Activated CD8-positive, alpha-beta memory T cell treated with anti-CD3 and anti-CD28 coated beads, Interleukin-2, amount 10 ng/mL, durations not matched to agents 7 days and 5 days (primary cell): ENCODE measurements at regions not wholly inside any gene's neighbourhood (a gene's known extent, or its start where the extent isn't known, plus 50 kb on each side); places are given as distances from the start of the nearest gene placed in this dataset.
"Not testable (repeated sequence)": the region's sequence is repeated elsewhere in the genome, so short reads cannot be mapped to it uniquely, and the experiment has no call there.

ENCODE experiments used
- ATAC-seq: fragments of 150-1000 bp; cut with Tn5 transposase; one replicate; pipeline ENCODE4 v1.10.0; 2021; ENCODE audit warnings: moderate library complexity
- CTCF ChIA-PET: fragments of 350-600 bp; sonication (Branson Sonifier 250); formaldehyde crosslinking; loops from one replicate; lab custom pipeline; 2021; ENCODE audit warnings: antibody characterized with exemption; lab: Charles Lee
- DNase-seq: peaks from one replicate; pipeline ENCODE4 v3.0.0-alpha.2; 2020
- H3K27ac Mint-ChIP-seq: one replicate; pipeline ENCODE4 v1.8.0; 2021; ENCODE audit warnings: mild to moderate bottlenecking, mixed read lengths
- H3K27me3 Mint-ChIP-seq: one replicate; pipeline ENCODE4 v1.8.0; 2021; ENCODE audit warnings: mixed read lengths
- H3K36me3 Mint-ChIP-seq: one replicate; pipeline ENCODE4 v1.8.0; 2021; ENCODE audit warnings: mild to moderate bottlenecking, mixed read lengths
- H3K4me1 Mint-ChIP-seq: one replicate; pipeline ENCODE4 v1.8.0; 2021; ENCODE audit warnings: mixed read lengths
- H3K4me3 Mint-ChIP-seq: one replicate; pipeline ENCODE4 v1.8.0; 2021; ENCODE audit warnings: mild to moderate bottlenecking, moderate library complexity, mixed read lengths
- H3K9me3 Mint-ChIP-seq: one replicate; pipeline ENCODE4 v1.8.0; 2022; ENCODE audit warnings: low read depth, mixed read lengths

GRCh38 chr13:74732736-74733385 is 598.7 kb upstream of the KLF12 start:
- CTCF ChIA-PET = no interaction called here
- H3K36me3 Mint-ChIP-seq = no peaks in the 10 kb centered on the region
- H3K27ac Mint-ChIP-seq = no peak overlapping the region
- DNase-seq (no peak), ATAC-seq (no peak)
- no peak overlapping the region for H3K4me3 Mint-ChIP-seq
- H3K27me3 Mint-ChIP-seq = peaks cover 4% of the 10 kb centered on the region
- no peaks in the 10 kb centered on the region for H3K9me3 Mint-ChIP-seq
- H3K4me1 Mint-ChIP-seq = no peaks in the 10 kb centered on the region

DNA sequence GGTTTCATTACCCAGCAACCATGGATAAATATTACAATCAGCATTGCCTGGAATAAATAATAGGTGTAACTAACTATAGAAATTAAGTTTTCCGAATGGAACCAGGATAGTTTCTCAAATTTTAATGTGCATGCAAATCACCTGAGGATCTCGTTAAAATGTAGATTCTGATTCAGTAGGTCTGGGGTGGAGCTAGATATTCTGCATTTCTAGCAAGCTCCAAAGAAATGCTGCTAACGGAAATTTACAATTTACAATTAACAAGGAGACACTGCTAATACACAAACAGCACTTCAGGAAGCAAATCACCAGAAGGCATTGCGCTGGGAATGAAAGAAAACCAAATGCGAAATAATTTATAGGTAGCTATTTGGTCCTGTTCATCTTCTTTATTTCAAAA is 597.5 kb upstream of the KLF12 start:
- Mint-ChIP-seq H3K27me3 (peaks cover 4% of the 10 kb centered on the region), H3K4me1 (no peaks in the 10 kb centered on the region), H3K36me3 (no peaks in the 10 kb centered on the region), H3K27ac (no peak overlapping the region), H3K4me3 (no peak overlapping the region), H3K9me3 (no peaks in the 10 kb centered on the region)
- DNase-seq = no peak
- CTCF ChIA-PET = no interaction called here
- ATAC-seq = no peak

DNA sequence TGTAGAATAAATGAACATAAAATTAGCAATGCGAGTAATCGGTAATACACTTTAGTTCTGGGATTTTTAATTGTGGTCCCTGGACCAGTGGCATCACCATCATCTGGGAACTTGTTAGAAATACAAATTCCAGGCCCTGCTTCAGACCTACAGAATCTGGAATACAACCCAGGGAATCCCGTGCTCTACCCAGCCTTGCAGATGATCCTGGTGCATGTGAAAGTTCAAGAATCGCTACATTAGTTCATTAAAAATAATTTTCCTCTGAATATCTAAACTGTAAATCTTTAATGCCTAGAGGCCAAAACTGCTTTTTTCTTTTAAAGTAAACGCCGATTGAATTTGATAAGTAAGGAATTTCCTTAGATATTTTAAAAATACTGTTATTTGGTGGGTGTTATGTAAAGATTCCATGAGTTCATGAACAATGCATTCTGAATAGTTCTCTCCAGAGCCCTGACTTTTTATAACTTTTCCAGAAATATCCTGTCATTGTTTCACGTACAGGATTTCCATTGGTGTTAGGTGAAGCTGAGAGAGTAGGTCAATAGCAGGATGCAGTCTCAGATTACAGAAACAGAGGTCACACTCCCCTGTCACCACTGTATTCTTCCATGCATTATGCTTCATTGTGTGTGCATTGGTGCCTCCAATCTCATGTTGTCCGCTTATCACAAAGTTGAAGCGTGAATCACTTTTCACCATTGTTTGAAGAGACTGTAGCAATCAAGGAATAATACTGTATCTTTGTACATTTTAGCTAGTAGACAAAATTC is 596.5 kb upstream of the KLF12 start:
- H3K9me3 Mint-ChIP-seq = no peaks in the 10 kb centered on the region
- peaks cover 6% of the 10 kb centered on the region for H3K27me3 Mint-ChIP-seq
- H3K4me3 Mint-ChIP-seq = no peak overlapping the region
- no peaks in the 10 kb centered on the region for H3K36me3 Mint-ChIP-seq
- DNase-seq (no peak), ATAC-seq (no peak)
- no peaks in the 10 kb centered on the region for H3K4me1 Mint-ChIP-seq
- H3K27ac Mint-ChIP-seq = no peak overlapping the region
- CTCF ChIA-PET = no interaction called here

DNA sequence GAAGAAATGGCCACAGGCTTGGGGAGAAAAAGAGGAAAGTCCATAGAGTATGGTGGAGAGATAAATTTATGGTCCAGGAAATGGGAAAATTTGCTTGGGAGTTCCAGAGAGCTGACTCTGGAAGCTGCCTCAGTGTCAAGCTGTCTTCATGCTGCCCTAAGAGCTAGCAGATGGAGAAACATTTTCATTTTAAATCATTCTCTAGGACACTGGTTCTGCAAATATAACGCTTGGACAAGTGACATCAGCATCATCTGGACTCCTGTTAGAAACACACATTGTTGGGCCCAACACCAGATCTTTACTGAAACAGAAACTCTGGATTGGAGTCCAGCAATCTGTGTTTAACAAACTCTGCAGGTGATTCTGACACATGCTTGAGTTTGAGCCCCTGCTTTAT is 592.0 kb upstream of the KLF12 start:
- no peak for DNase-seq
- H3K4me3 Mint-ChIP-seq = no peak overlapping the region
- H3K36me3 Mint-ChIP-seq = no peaks in the 10 kb centered on the region
- no peaks in the 10 kb centered on the region for H3K4me1 Mint-ChIP-seq
- peaks cover 5% of the 10 kb centered on the region for H3K27me3 Mint-ChIP-seq
- H3K9me3 Mint-ChIP-seq = no peaks in the 10 kb centered on the region
- CTCF ChIA-PET = no interaction called here
- no peak for ATAC-seq
- no peak overlapping the region for H3K27ac Mint-ChIP-seq

GRCh38 chr13:74718232-74718842 is 584.1 kb upstream of the KLF12 start:
- ATAC-seq, H3K4me1 Mint-ChIP-seq, H3K36me3 Mint-ChIP-seq, H3K27me3 Mint-ChIP-seq, CTCF ChIA-PET, H3K4me3 Mint-ChIP-seq, DNase-seq, H3K27ac Mint-ChIP-seq, H3K9me3 Mint-ChIP-seq: not testable (repeated sequence)

GRCh38 chr13:74715718-74716117 is 581.5 kb upstream of the KLF12 start:
- no peaks in the 10 kb centered on the region for H3K27me3 Mint-ChIP-seq
- no peak for DNase-seq
- no peaks in the 10 kb centered on the region for H3K9me3 Mint-ChIP-seq
- H3K36me3 Mint-ChIP-seq = no peaks in the 10 kb centered on the region
- CTCF ChIA-PET = no interaction called here
- ATAC-seq = no peak
- no peak overlapping the region for H3K4me3 Mint-ChIP-seq
- no peak overlapping the region for H3K27ac Mint-ChIP-seq
- H3K4me1 Mint-ChIP-seq = no peaks in the 10 kb centered on the region

- no peaks in the 10 kb centered on the region for H3K27me3 Mint-ChIP-seq
- no peak for DNase-seq
- no peaks in the 10 kb centered on the region for H3K4me1 Mint-ChIP-seq
- no peaks in the 10 kb centered on the region for H3K9me3 Mint-ChIP-seq
- no peak for ATAC-seq
- no peak overlapping the region for H3K27ac Mint-ChIP-seq
- H3K4me3 Mint-ChIP-seq = no peak overlapping the region
- no peaks in the 10 kb centered on the region for H3K36me3 Mint-ChIP-seq
- CTCF ChIA-PET = no interaction called here
Observed at GRCh38 chr13:74710006-74710405, 575.8 kb upstream of the KLF12 start.

DNA sequence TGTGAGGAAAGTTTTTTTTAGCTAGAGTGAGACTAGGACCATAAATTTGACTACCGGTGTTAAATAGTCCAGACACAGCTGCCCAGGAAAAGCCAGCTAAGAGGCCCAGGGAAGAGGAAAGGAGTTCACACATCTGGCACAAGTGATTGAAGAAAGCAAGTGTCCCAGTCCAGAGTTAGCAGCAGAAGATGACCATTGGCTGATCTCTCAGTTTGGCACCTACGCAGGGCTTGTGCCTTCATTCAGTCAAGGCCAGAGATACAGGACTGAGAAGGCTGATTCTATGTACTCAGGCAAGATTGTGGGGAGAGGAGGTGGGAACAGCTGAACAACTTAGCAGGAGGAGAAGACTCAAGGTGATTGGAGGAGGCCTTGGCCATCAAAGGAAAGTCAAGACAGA is 575.0 kb upstream of the KLF12 start:
- Mint-ChIP-seq H3K27me3 (no peaks in the 10 kb centered on the region), H3K36me3 (no peaks in the 10 kb centered on the region), H3K27ac (no peak overlapping the region), H3K9me3 (no peaks in the 10 kb centered on the region), H3K4me1 (no peaks in the 10 kb centered on the region), H3K4me3 (no peak overlapping the region)
- CTCF ChIA-PET = no interaction called here
- DNase-seq (no peak), ATAC-seq (no peak)

GRCh38 chr13:74708629-74709028 is 574.4 kb upstream of the KLF12 start:
- Mint-ChIP-seq H3K27ac (no peak overlapping the region), H3K36me3 (no peaks in the 10 kb centered on the region), H3K4me3 (no peak overlapping the region), H3K27me3 (no peaks in the 10 kb centered on the region), H3K9me3 (no peaks in the 10 kb centered on the region), H3K4me1 (no peaks in the 10 kb centered on the region)
- ATAC-seq (no peak), DNase-seq (no peak)
- CTCF ChIA-PET = no interaction called here

DNA sequence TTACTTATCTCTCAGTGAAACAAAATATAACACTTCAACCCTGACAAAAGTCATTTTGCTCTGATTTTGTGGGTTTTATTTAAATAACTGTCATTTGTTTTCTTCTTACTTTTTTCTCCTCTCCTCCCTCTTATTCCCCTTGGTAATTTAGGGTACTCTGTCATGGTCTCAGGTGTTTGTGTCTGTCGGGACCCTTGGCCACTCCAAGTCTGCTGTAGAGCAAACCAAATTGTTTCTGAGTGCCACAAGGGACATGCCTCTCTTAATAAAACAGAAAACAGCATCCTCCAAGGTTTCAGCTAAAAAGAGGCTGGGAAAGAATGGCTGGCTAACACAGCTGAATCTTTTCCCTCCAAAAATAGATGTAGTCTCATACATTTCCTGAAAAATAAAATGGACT is 573.1 kb upstream of the KLF12 start:
- Mint-ChIP-seq H3K27ac (no peak overlapping the region), H3K9me3 (no peaks in the 10 kb centered on the region), H3K4me1 (no peaks in the 10 kb centered on the region), H3K4me3 (no peak overlapping the region), H3K27me3 (no peaks in the 10 kb centered on the region), H3K36me3 (no peaks in the 10 kb centered on the region)
- DNase-seq (no peak), ATAC-seq (no peak)
- CTCF ChIA-PET = no interaction called here

DNA sequence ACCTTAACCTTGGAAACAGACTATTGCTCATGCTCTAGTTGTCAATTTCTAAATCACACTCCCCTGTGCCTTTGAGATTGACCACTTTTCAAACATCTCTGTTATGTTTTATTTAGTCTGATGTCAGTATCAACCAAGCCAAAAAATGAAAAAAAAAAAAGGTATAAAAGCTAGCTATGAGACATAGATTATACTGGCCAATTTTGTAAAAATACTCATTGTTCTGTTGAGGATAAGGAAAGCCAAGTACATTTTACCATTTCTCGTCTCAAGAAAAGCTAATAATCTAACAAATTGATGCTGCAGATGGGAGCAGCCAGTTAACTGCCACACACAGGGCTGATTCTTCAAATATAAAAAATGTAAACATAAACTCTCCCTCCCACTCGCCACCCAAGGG is 572.6 kb upstream of the KLF12 start:
- Mint-ChIP-seq H3K4me1 (no peaks in the 10 kb centered on the region), H3K4me3 (no peak overlapping the region), H3K9me3 (no peaks in the 10 kb centered on the region), H3K36me3 (no peaks in the 10 kb centered on the region), H3K27ac (no peak overlapping the region), H3K27me3 (no peaks in the 10 kb centered on the region)
- DNase-seq (no peak), ATAC-seq (no peak)
- CTCF ChIA-PET = no interaction called here

- CTCF ChIA-PET = no interaction called here
- Mint-ChIP-seq H3K4me3 (no peak overlapping the region), H3K4me1 (no peaks in the 10 kb centered on the region), H3K9me3 (no peaks in the 10 kb centered on the region), H3K27ac (no peak overlapping the region), H3K27me3 (no peaks in the 10 kb centered on the region), H3K36me3 (no peaks in the 10 kb centered on the region)
- ATAC-seq (no peak), DNase-seq (no peak)
Observed at GRCh38 chr13:74705438-74705837, 571.2 kb upstream of the KLF12 start.

GRCh38 chr13:74703855-74704387 is 569.7 kb upstream of the KLF12 start:
- Mint-ChIP-seq H3K4me3 (no peak overlapping the region), H3K27me3 (no peaks in the 10 kb centered on the region), H3K9me3 (no peaks in the 10 kb centered on the region), H3K36me3 (no peaks in the 10 kb centered on the region), H3K27ac (no peak overlapping the region), H3K4me1 (no peaks in the 10 kb centered on the region)
- no peak for ATAC-seq
- CTCF ChIA-PET = no interaction called here
- DNase-seq = no peak
